DMS79 treated with DMSO at 0.1 percent for 48 hours (cell line): ENCODE measurements at regions not wholly inside any gene's neighbourhood (a gene's known extent, or its start where the extent isn't known, plus 50 kb on each side); places are given as distances from the start of the nearest gene placed in this dataset.
A peak's percentile ranks its signal among the peaks of the same experiment; 100 is the strongest.
"Not testable (repeated sequence)": the region's sequence is repeated elsewhere in the genome, so short reads cannot be mapped to it uniquely, and the experiment has no call there.

ENCODE experiments used
- DNase-seq: peaks from one replicate; lab custom pipeline; 2025; lab: John Stamatoyannopoulos, UW

- DNase-seq = not testable (repeated sequence)
These were observed 54.0 kb downstream of the ZCCHC13 start for GRCh38 chrX:74358013-74358412.

- no peak for DNase-seq
These were observed 57.4 kb upstream of the SLC16A2 start for GRCh38 chrX:74363914-74364313.

GRCh38 chrX:74369666-74370065 lies 51.6 kb upstream of the SLC16A2 start:
- peak; percentile 46 for DNase-seq

- peak; percentile 3 for DNase-seq
These were observed 50.8 kb upstream of the SLC16A2 start for GRCh38 chrX:74370487-74370886.

GRCh38 chrX:74371425-74372222 lies 49.7 kb upstream of the SLC16A2 start:
- DNase-seq = peak; percentile 30
